SK-N-SH treated with all-trans-retinoic acid at 6 μM for 48 hours (cell line): ENCODE measurements at regions not wholly inside any gene's neighbourhood (a gene's known extent, or its start where the extent isn't known, plus 50 kb on each side); places are given as distances from the start of the nearest gene placed in this dataset.

Experiments
- ATAC-seq: fragments of 200-7000 bp; cut with Tn5 transposase; 3 replicates; pipeline ENCODE4 v1.9.1; 2020; ENCODE audit warnings: mild to moderate bottlenecking, moderate library complexity
- ARNTL ChIP-seq: fragments of 450-650 bp; formaldehyde crosslinking; IDR thresholded peaks from 2 replicates; pipeline ENCODE4 v1.5.0; 2020; ENCODE audit warnings: low read depth, mild to moderate bottlenecking, moderate library complexity, borderline replicate concordance
- BACH2 ChIP-seq: fragments of 250-450 bp; sonication (Bioruptor Pico); IDR thresholded peaks from 2 replicates; pipeline ENCODE4 v1.9.0; 2021; ENCODE audit warnings: mild to moderate bottlenecking, borderline replicate concordance
- CSDC2 ChIP-seq: fragments of 250-450 bp; sonication (Bioruptor Pico); IDR thresholded peaks from 2 replicates; pipeline ENCODE4 v1.5.0; 2020; ENCODE audit warnings: mild to moderate bottlenecking, moderate library complexity
- ESRRG ChIP-seq: fragments of 250-450 bp; sonication (Bioruptor Pico); IDR thresholded peaks from 2 replicates; pipeline ENCODE4 v1.6.1; 2021; ENCODE audit warnings: mild to moderate bottlenecking
- GLIS3 ChIP-seq: fragments of 250-450 bp; sonication (Bioruptor Pico); IDR thresholded peaks from 2 replicates; pipeline ENCODE4 v1.5.0; 2020; ENCODE audit warnings: mild to moderate bottlenecking, moderate library complexity
- OSR1 ChIP-seq: fragments of 250-450 bp; sonication (Bioruptor Pico); IDR thresholded peaks from 2 replicates; pipeline ENCODE4 v1.8.0; 2022; ENCODE audit warnings: moderate library complexity, mild to moderate bottlenecking, inconsistent platforms
- PATZ1 ChIP-seq: fragments of 250-450 bp; sonication (Bioruptor Pico); IDR thresholded peaks from 2 replicates; pipeline ENCODE4 v1.8.0; 2020; ENCODE audit warnings: mild to moderate bottlenecking, moderate library complexity, borderline replicate concordance
- POU6F1 ChIP-seq: fragments of 250-450 bp; sonication (Bioruptor Pico); IDR thresholded peaks from 2 replicates; pipeline ENCODE4 v1.8.0; 2021; ENCODE audit warnings: low read depth, mild to moderate bottlenecking, moderate library complexity, borderline replicate concordance
- PPARA ChIP-seq: fragments of 250-450 bp; sonication (Bioruptor Pico); IDR thresholded peaks from 2 replicates; pipeline ENCODE4 v1.5.0; 2020; ENCODE audit warnings: mild to moderate bottlenecking, borderline replicate concordance
- RARB ChIP-seq: fragments of 250-450 bp; sonication (Bioruptor Pico); IDR thresholded peaks from 2 replicates; pipeline ENCODE4 v1.8.0; 2021; ENCODE audit warnings: mild to moderate bottlenecking, moderate library complexity
- SNAI2 ChIP-seq: fragments of 250-450 bp; sonication (Bioruptor Pico); IDR thresholded peaks from 2 replicates; pipeline ENCODE4 v1.5.0; 2020; ENCODE audit warnings: mild to moderate bottlenecking, moderate library complexity
- TCF4 ChIP-seq: fragments of 250-450 bp; sonication (Bioruptor Pico); IDR thresholded peaks from 2 replicates; pipeline ENCODE4 v1.8.0; 2021; ENCODE audit warnings: mild to moderate bottlenecking, moderate library complexity, borderline replicate concordance
- TOX ChIP-seq: fragments of 250-450 bp; sonication (Bioruptor Pico); IDR thresholded peaks from 2 replicates; pipeline ENCODE4 v1.8.0; 2021; ENCODE audit warnings: mild to moderate bottlenecking, moderate library complexity, borderline replicate concordance
- TSHZ2 ChIP-seq: fragments of 250-450 bp; sonication (Bioruptor Pico); IDR thresholded peaks from 2 replicates; pipeline ENCODE4 v1.5.0; 2020; ENCODE audit warnings: mild to moderate bottlenecking, moderate library complexity
- ZC3H10 ChIP-seq: fragments of 250-450 bp; sonication (Bioruptor Pico); IDR thresholded peaks from 2 replicates; pipeline ENCODE4 v1.5.1; 2021; ENCODE audit warnings: mild to moderate bottlenecking, moderate library complexity
- ZFP30 ChIP-seq: fragments of 450-650 bp; formaldehyde crosslinking; IDR thresholded peaks from 2 replicates; pipeline ENCODE4 v1.5.0; 2022; ENCODE audit warnings: mild to moderate bottlenecking, moderate library complexity
- ZNF565 ChIP-seq: fragments of 450-650 bp; formaldehyde crosslinking; conservative IDR thresholded peaks from 2 replicates; pipeline ENCODE4 v1.5.0; 2020; ENCODE audit warnings: low read depth, mild to moderate bottlenecking, moderate library complexity
- ZNF70 ChIP-seq: fragments of 450-650 bp; formaldehyde crosslinking; IDR thresholded peaks from 2 replicates; pipeline ENCODE4 v1.5.0; 2020; ENCODE audit warnings: mild to moderate bottlenecking, moderate library complexity
- ZNF8 ChIP-seq: fragments of 450-650 bp; formaldehyde crosslinking; IDR thresholded peaks from 2 replicates; pipeline ENCODE4 v1.5.0; 2020; ENCODE audit warnings: mild to moderate bottlenecking, moderate library complexity
- TF ChIP-seq, protein P1 (sequence below): fragments of 250-450 bp; sonication (Bioruptor Pico); IDR thresholded peaks from 2 replicates; pipeline ENCODE4 v1.5.1; 2021; ENCODE audit warnings: mild to moderate bottlenecking, moderate library complexity

- no peak for ATAC-seq
- no peak for TF ChIP-seq BACH2
- TF ChIP-seq ZFP30 (CRISPR knock-in tag): no peak
- no peak for TF ChIP-seq ZC3H10 (CRISPR knock-in tag)
- TF ChIP-seq ESRRG (CRISPR knock-in tag): no peak
- TF ChIP-seq RARB (CRISPR knock-in tag): no peak
- no peak for TF ChIP-seq OSR1 (CRISPR knock-in tag)
- TF ChIP-seq PATZ1 (CRISPR knock-in tag): no peak
- no peak for TF ChIP-seq ARNTL
- no peak for TF ChIP-seq ZNF8 (CRISPR knock-in tag)
Observed at GRCh38 chr5:120960510-120960909, 496.4 kb downstream of the PRR16 start.

- ATAC-seq: no peak
- TF ChIP-seq, protein P1, sequence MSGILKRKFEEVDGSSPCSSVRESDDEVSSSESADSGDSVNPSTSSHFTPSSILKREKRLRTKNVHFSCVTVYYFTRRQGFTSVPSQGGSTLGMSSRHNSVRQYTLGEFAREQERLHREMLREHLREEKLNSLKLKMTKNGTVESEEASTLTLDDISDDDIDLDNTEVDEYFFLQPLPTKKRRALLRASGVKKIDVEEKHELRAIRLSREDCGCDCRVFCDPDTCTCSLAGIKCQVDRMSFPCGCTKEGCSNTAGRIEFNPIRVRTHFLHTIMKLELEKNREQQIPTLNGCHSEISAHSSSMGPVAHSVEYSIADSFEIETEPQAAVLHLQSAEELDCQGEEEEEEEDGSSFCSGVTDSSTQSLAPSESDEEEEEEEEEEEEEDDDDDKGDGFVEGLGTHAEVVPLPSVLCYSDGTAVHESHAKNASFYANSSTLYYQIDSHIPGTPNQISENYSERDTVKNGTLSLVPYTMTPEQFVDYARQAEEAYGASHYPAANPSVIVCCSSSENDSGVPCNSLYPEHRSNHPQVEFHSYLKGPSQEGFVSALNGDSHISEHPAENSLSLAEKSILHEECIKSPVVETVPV (CRISPR knock-in tag): no peak
- TF ChIP-seq ZNF70 (no peak), TOX (CRISPR knock-in tag) (no peak), OSR1 (CRISPR knock-in tag) (no peak), ARNTL (no peak), SNAI2 (CRISPR knock-in tag) (no peak), PPARA (CRISPR knock-in tag) (no peak), TCF4 (CRISPR knock-in tag) (no peak), ZFP30 (CRISPR knock-in tag) (no peak), ZNF565 (CRISPR knock-in tag) (no peak), ZC3H10 (CRISPR knock-in tag) (no peak), BACH2 (no peak), RARB (CRISPR knock-in tag) (no peak), POU6F1 (no peak)
Observed at GRCh38 chr5:120967366-120967765, 503.3 kb downstream of the PRR16 start.

DNA sequence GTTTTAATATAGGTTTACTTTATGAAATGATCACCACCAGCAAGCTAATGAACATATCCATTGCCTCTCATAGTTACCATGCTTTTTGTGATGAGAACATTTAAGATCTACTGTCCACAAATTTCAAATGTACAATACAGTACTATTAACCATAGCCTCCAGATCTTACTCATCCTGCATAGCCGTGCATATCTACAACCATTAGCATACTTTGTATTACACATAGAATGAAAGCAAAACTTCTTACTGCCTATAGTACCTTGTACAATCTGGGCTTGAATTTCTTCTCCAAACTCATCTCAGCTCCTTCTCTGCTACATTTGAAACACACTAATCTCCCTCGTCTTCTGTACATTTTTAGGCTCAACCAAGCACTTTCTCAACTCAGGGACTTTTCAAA, 510.6 kb downstream of the PRR16 start:
- no peak for TF ChIP-seq ARNTL
- TF ChIP-seq ZC3H10 (CRISPR knock-in tag): no peak
- TF ChIP-seq ESRRG (CRISPR knock-in tag): no peak
- no peak for ATAC-seq

DNA sequence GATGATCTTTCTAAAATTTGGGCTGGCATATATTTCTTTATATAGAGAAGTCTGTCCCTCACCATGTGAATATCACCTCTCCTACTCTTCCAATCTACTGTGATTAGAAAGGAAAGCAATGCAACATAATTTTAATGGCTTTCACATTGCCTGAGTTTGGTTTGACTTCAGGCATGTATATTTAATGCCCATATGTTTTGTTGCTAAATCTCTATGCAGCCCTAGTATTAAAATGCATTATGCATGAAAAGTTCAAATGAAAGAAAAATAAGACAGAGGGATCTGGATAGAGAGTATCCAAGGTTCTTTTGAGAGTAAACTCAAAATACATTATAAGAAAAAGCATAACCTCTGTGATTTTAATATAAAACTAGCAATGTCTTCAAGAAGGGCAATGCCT, 518.3 kb downstream of the PRR16 start:
- TF ChIP-seq ARNTL: no peak
- no peak for TF ChIP-seq GLIS3
- TF ChIP-seq BACH2: no peak
- no peak for TF ChIP-seq RARB (CRISPR knock-in tag)
- TF ChIP-seq ZNF8 (CRISPR knock-in tag): no peak
- no peak for TF ChIP-seq OSR1 (CRISPR knock-in tag)
- no peak for TF ChIP-seq TCF4 (CRISPR knock-in tag)
- TF ChIP-seq ZNF70: no peak
- no peak for TF ChIP-seq TSHZ2
- TF ChIP-seq CSDC2 (CRISPR knock-in tag): no peak
- TF ChIP-seq ESRRG (CRISPR knock-in tag): no peak
- TF ChIP-seq PATZ1 (CRISPR knock-in tag): no peak
- no peak for TF ChIP-seq PPARA (CRISPR knock-in tag)
- TF ChIP-seq ZC3H10 (CRISPR knock-in tag): no peak
- TF ChIP-seq, all 23 proteins: peak for 0
- ATAC-seq: no peak
